Neuronal stem cell (in vitro differentiated cells): ENCODE measurements at regions not wholly inside any gene's neighbourhood (a gene's known extent, or its start where the extent isn't known, plus 50 kb on each side); places are given as distances from the start of the nearest gene placed in this dataset.

Experiments used
- DNase-seq: peaks from one replicate; pipeline ENCODE4 v3.0.0-alpha.2; 2013; ENCODE audit warnings: low spot score
- H2AFZ ChIP-seq: one replicate; pipeline ENCODE4 v1.6.1; 2013; ENCODE audit warnings: mild to moderate bottlenecking, low read length, inconsistent platforms
- H2AK5ac ChIP-seq: 2 replicates; pipeline ENCODE4 v1.6.1; 2013; ENCODE audit warnings: low read depth, mild to moderate bottlenecking, inconsistent platforms, low read length, moderate library complexity, mixed read lengths
- H2BK120ac ChIP-seq: 2 replicates; pipeline ENCODE4 v1.6.1; 2013; ENCODE audit warnings: low read depth, mild to moderate bottlenecking, inconsistent platforms, low read length, moderate library complexity, mixed read lengths
- H2BK12ac ChIP-seq: one replicate; pipeline ENCODE4 v1.6.1; 2013; ENCODE audit warnings: low read length, inconsistent platforms
- H2BK15ac ChIP-seq: 2 replicates; pipeline ENCODE4 v1.6.1; 2013; ENCODE audit warnings: mild to moderate bottlenecking, low read length, inconsistent platforms, mixed read lengths
- H2BK5ac ChIP-seq: one replicate; pipeline ENCODE4 v1.6.1; 2013; ENCODE audit warnings: inconsistent platforms, mild to moderate bottlenecking, low read length, moderate library complexity
- H3K14ac ChIP-seq: one replicate; pipeline ENCODE4 v1.6.1; 2013; ENCODE audit warnings: low read length, inconsistent platforms
- H3K18ac ChIP-seq: 2 replicates; pipeline ENCODE4 v1.6.1; 2013; ENCODE audit warnings: low read length, inconsistent platforms
- H3K23ac ChIP-seq: 2 replicates; pipeline ENCODE4 v1.6.1; 2013; ENCODE audit warnings: low read depth, mild to moderate bottlenecking, mixed read lengths, low read length, inconsistent platforms; ENCODE audit not compliant: poor library complexity
- H3K27ac ChIP-seq: replicated peaks from 3 replicates; pipeline ENCODE4 v1.5.1; 2013; ENCODE audit warnings: low read length, inconsistent platforms
- H3K27me3 ChIP-seq, 3 experiments: 2 replicates each; pipeline ENCODE4 v1.6.1; 2013; ENCODE audit warnings: low read length in 3 of 3, mild to moderate bottlenecking in 2 of 3, inconsistent platforms in 1 of 3, low read depth in 1 of 3, mixed read lengths in 1 of 3, moderate library complexity in 1 of 3; ENCODE audit not compliant: control insufficient read depth in 3 of 3, insufficient read depth in 3 of 3
- H3K36me3 ChIP-seq, 2 donors: replicated peaks in 1 of 2; 2 replicates each; pipeline ENCODE4 v1.6.1; 2013; ENCODE audit warnings: low read length in 2 of 2; ENCODE audit not compliant: control insufficient read depth in 2 of 2, insufficient read depth in 2 of 2
- H3K4ac ChIP-seq: 2 replicates; pipeline ENCODE4 v1.6.1; 2013; ENCODE audit warnings: inconsistent platforms, mild to moderate bottlenecking, low read length, moderate library complexity
- H3K4me1 ChIP-seq, 2 donors: 1 replicate in 1 of 2; 2 replicates in 1 of 2; pipeline ENCODE4 v1.6.1; 2013; ENCODE audit warnings: low read length in 2 of 2, low read depth in 1 of 2; ENCODE audit not compliant: control insufficient read depth in 2 of 2, insufficient read depth in 1 of 2
- H3K4me2 ChIP-seq: one replicate; pipeline ENCODE4 v1.6.1; 2013; ENCODE audit warnings: mild to moderate bottlenecking, low read length, inconsistent platforms; ENCODE audit not compliant: insufficient read depth, poor library complexity, severe bottlenecking
- H3K4me3 ChIP-seq, 2 donors: 2 replicates each; pipeline ENCODE4 v1.5.1; 2013; ENCODE audit warnings: low read length in 2 of 2, mild to moderate bottlenecking in 2 of 2, inconsistent platforms in 1 of 2, moderate library complexity in 1 of 2
- H3K79me1 ChIP-seq: one replicate; pipeline ENCODE4 v1.6.1; 2013; ENCODE audit warnings: low read depth, mild to moderate bottlenecking, inconsistent platforms, low read length, moderate library complexity
- H3K9ac ChIP-seq: one replicate; pipeline ENCODE4 v1.6.1; 2013; ENCODE audit warnings: mild to moderate bottlenecking, low read depth, low read length, inconsistent platforms; ENCODE audit not compliant: poor library complexity
- H3K9me3 ChIP-seq, 2 donors: replicated peaks in 1 of 2; 2 replicates each; pipeline versions ENCODE3 to v1.6.1; 2013; ENCODE audit warnings: low read length in 2 of 2, mild to moderate bottlenecking in 2 of 2, inconsistent platforms in 1 of 2, low read depth in 1 of 2, mixed read lengths in 1 of 2, moderate library complexity in 1 of 2; ENCODE audit not compliant: control insufficient read depth in 2 of 2, insufficient read depth in 1 of 2
- H4K8ac ChIP-seq: one replicate; pipeline ENCODE4 v1.6.1; 2013; ENCODE audit warnings: low read depth, mild to moderate bottlenecking, inconsistent platforms, low read length, moderate library complexity
- H4K91ac ChIP-seq: one replicate; pipeline ENCODE4 v1.6.1; 2013; ENCODE audit warnings: low read length, low read depth, mild to moderate bottlenecking, inconsistent platforms; ENCODE audit not compliant: poor library complexity
- WGBS, 2 donors: extraction: QIAGEN DNeasy Blood & Tissue Kit; methylation state at CpG; one replicate each; pipeline ENCODE4 v1.1.7; 2013; ENCODE audit warnings: missing lambda C conversion rate in 2 of 2, mixed read lengths in 1 of 2; ENCODE audit not compliant: insufficient read length in 2 of 2, insufficient replicate concordance in 1 of 2; ENCODE audit errors: extremely low coverage in 2 of 2; 5-methylcytosine and 5-hydroxymethylcytosine counted together

GRCh38 chr21:37974081-37974480 is 57.8 kb upstream of the KCNJ6 start:
- no peak for DNase-seq
- H3K9me3 ChIP-seq = no peaks in the 10 kb centered on the region
- no peak overlapping the region for H3K4me2 ChIP-seq
- no peak overlapping the region for H3K9ac ChIP-seq
- no peak overlapping the region for H3K4me3 ChIP-seq
- no peak overlapping the region for H3K18ac ChIP-seq
- no peak overlapping the region for H4K8ac ChIP-seq
- H2BK15ac ChIP-seq = no peak overlapping the region
- H2BK12ac ChIP-seq = no peak overlapping the region
- peaks cover 0 to 5% (median 0%) of the 10 kb centered on the region in 3 experiments for H3K27me3 ChIP-seq
- no peak overlapping the region for H3K27ac ChIP-seq
- no peak overlapping the region for H2AFZ ChIP-seq
- H3K23ac ChIP-seq = no peak overlapping the region
- no peaks in the 10 kb centered on the region for H3K4me1 ChIP-seq
- no CpG with 5 or more reads among the region's 6 CpGs for WGBS, 2 donors
- no peak overlapping the region for H2BK120ac ChIP-seq
- H3K79me1 ChIP-seq = no peaks in the 10 kb centered on the region
- no peak overlapping the region for H2AK5ac ChIP-seq
- no peak overlapping the region for H2BK5ac ChIP-seq
- H3K14ac ChIP-seq = no peak overlapping the region
- no peak overlapping the region for H3K4ac ChIP-seq
- no peak overlapping the region for H4K91ac ChIP-seq
- no peaks in the 10 kb centered on the region for H3K36me3 ChIP-seq

GRCh38 chr21:37982496-37983318 is 66.5 kb upstream of the KCNJ6 start:
- no peak overlapping the region for H2AFZ ChIP-seq
- no peak overlapping the region for H3K18ac ChIP-seq
- WGBS, 2 donors = no CpG with 5 or more reads among the region's 2 CpGs
- no peak overlapping the region for H4K91ac ChIP-seq
- no peak overlapping the region for H4K8ac ChIP-seq
- H3K27ac ChIP-seq = no peak overlapping the region
- no peak overlapping the region for H2AK5ac ChIP-seq
- H2BK120ac ChIP-seq = no peak overlapping the region
- H3K79me1 ChIP-seq = no peaks in the 10 kb centered on the region
- no peak overlapping the region for H3K4me2 ChIP-seq
- H3K9me3 ChIP-seq = no peaks in the 10 kb centered on the region
- no peak for DNase-seq
- no peak overlapping the region for H2BK12ac ChIP-seq
- no peaks in the 10 kb centered on the region for H3K27me3 ChIP-seq
- H3K23ac ChIP-seq = no peak overlapping the region
- no peak overlapping the region for H3K14ac ChIP-seq
- H3K36me3 ChIP-seq = no peaks in the 10 kb centered on the region
- no peak overlapping the region for H3K4me3 ChIP-seq
- H3K4ac ChIP-seq = no peak overlapping the region
- no peaks in the 10 kb centered on the region for H3K4me1 ChIP-seq
- no peak overlapping the region for H2BK5ac ChIP-seq
- no peak overlapping the region for H3K9ac ChIP-seq
- H2BK15ac ChIP-seq = no peak overlapping the region

- no peak overlapping the region for H2AK5ac ChIP-seq
- no peak overlapping the region for H3K27ac ChIP-seq
- no peaks in the 10 kb centered on the region for H3K27me3 ChIP-seq
- H3K9me3 ChIP-seq = no peaks in the 10 kb centered on the region
- WGBS, 2 donors = no CpG with 5 or more reads among the region's 5 CpGs
- no peak overlapping the region for H2BK120ac ChIP-seq
- H3K36me3 ChIP-seq = no peaks in the 10 kb centered on the region
- no peak overlapping the region for H3K9ac ChIP-seq
- no peak overlapping the region for H3K18ac ChIP-seq
- H3K79me1 ChIP-seq = no peaks in the 10 kb centered on the region
- H4K91ac ChIP-seq = no peak overlapping the region
- no peak overlapping the region for H3K14ac ChIP-seq
- no peak overlapping the region for H2BK12ac ChIP-seq
- H3K4me3 ChIP-seq = no peak overlapping the region
- no peak overlapping the region for H2BK15ac ChIP-seq
- H2AFZ ChIP-seq = no peak overlapping the region
- H3K4me1 ChIP-seq = no peaks in the 10 kb centered on the region
- H3K23ac ChIP-seq = no peak overlapping the region
- no peak for DNase-seq
- H2BK5ac ChIP-seq = no peak overlapping the region
- H3K4ac ChIP-seq = no peak overlapping the region
- H4K8ac ChIP-seq = no peak overlapping the region
- H3K4me2 ChIP-seq = no peak overlapping the region
Measured at GRCh38 chr21:37983336-37984095, 67.3 kb upstream of the KCNJ6 start.

GRCh38 chr21:37984416-37984815 is 68.2 kb upstream of the KCNJ6 start:
- no peak overlapping the region for H3K4ac ChIP-seq
- no peak overlapping the region for H2AK5ac ChIP-seq
- H3K27ac ChIP-seq = no peak overlapping the region
- no peak for DNase-seq
- H3K27me3 ChIP-seq = no peaks in the 10 kb centered on the region
- H4K8ac ChIP-seq = no peak overlapping the region
- no peak overlapping the region for H3K14ac ChIP-seq
- no peak overlapping the region for H2AFZ ChIP-seq
- no peak overlapping the region for H2BK12ac ChIP-seq
- H3K79me1 ChIP-seq = no peaks in the 10 kb centered on the region
- no peak overlapping the region for H3K9ac ChIP-seq
- no peak overlapping the region for H3K4me3 ChIP-seq
- H3K18ac ChIP-seq = no peak overlapping the region
- WGBS, 2 donors = no CpG with 5 or more reads among the region's 2 CpGs
- no peaks in the 10 kb centered on the region for H3K4me1 ChIP-seq
- no peak overlapping the region for H2BK15ac ChIP-seq
- H3K4me2 ChIP-seq = no peak overlapping the region
- H2BK5ac ChIP-seq = no peak overlapping the region
- no peak overlapping the region for H2BK120ac ChIP-seq
- no peak overlapping the region for H4K91ac ChIP-seq
- no peaks in the 10 kb centered on the region for H3K9me3 ChIP-seq
- H3K23ac ChIP-seq = no peak overlapping the region
- no peaks in the 10 kb centered on the region for H3K36me3 ChIP-seq
